Mesenchymal stem cell (in vitro differentiated cells and primary cell): ENCODE measurements at regions not wholly inside any gene's neighbourhood (a gene's known extent, or its start where the extent isn't known, plus 50 kb on each side); places are given as distances from the start of the nearest gene placed in this dataset.

Experiments
- DNase-seq: peaks from one replicate; pipeline ENCODE4 v3.0.0-alpha.2; 2013
- H2AFZ ChIP-seq: one replicate; pipeline ENCODE4 v1.6.1; 2013; ENCODE audit warnings: low read depth, mild to moderate bottlenecking, control low read depth, inconsistent platforms, low read length, moderate library complexity
- H2AK5ac ChIP-seq: 2 replicates; pipeline ENCODE4 v1.6.1; 2013; ENCODE audit warnings: low read length, moderate library complexity, mild to moderate bottlenecking, inconsistent platforms; ENCODE audit not compliant: severe bottlenecking
- H2BK120ac ChIP-seq: one replicate; pipeline ENCODE4 v1.6.1; 2013; ENCODE audit warnings: low read depth, mild to moderate bottlenecking, inconsistent platforms, low read length, moderate library complexity
- H2BK12ac ChIP-seq, 2 experiments: one replicate each; pipeline ENCODE4 v1.6.1; 2013; ENCODE audit warnings: inconsistent platforms in 2 of 2, low read length in 2 of 2, mild to moderate bottlenecking in 2 of 2, moderate library complexity in 2 of 2, control low read depth in 1 of 2
- H2BK15ac ChIP-seq: one replicate; pipeline ENCODE4 v1.6.1; 2013; ENCODE audit warnings: mild to moderate bottlenecking, low read depth, inconsistent platforms; ENCODE audit not compliant: poor library complexity, severe bottlenecking
- H2BK5ac ChIP-seq: 2 replicates; pipeline ENCODE4 v1.6.1; 2013; ENCODE audit warnings: low read depth, mild to moderate bottlenecking, low read length, control low read depth, inconsistent platforms; ENCODE audit not compliant: poor library complexity, severe bottlenecking
- H3K14ac ChIP-seq, 2 experiments: one replicate each; pipeline ENCODE4 v1.6.1; 2013; ENCODE audit warnings: inconsistent platforms in 2 of 2, low read length in 2 of 2, control low read depth in 1 of 2, mild to moderate bottlenecking in 1 of 2, moderate library complexity in 1 of 2
- H3K18ac ChIP-seq, 2 experiments: one replicate each; pipeline ENCODE4 v1.6.1; 2013; ENCODE audit warnings: inconsistent platforms in 2 of 2, low read length in 2 of 2, control low read depth in 1 of 2, low read depth in 1 of 2, mild to moderate bottlenecking in 1 of 2
- H3K23ac ChIP-seq, 2 experiments: one replicate each; pipeline ENCODE4 v1.6.1; 2013; ENCODE audit warnings: inconsistent platforms in 2 of 2, low read length in 2 of 2, mild to moderate bottlenecking in 2 of 2, moderate library complexity in 2 of 2, control low read depth in 1 of 2
- H3K27ac ChIP-seq: 2 replicates; pipeline ENCODE4 v1.5.1; 2013; ENCODE audit warnings: mild to moderate bottlenecking, moderate library complexity, low read length, control low read depth, inconsistent platforms; ENCODE audit not compliant: poor library complexity, severe bottlenecking
- H3K27me3 ChIP-seq, 2 experiments: 2 replicates each; pipeline versions ENCODE4 v1.6.1 to v1.7.0; 2013; ENCODE audit warnings: low read length in 2 of 2, mild to moderate bottlenecking in 2 of 2, moderate library complexity in 2 of 2, control low read depth in 1 of 2, inconsistent platforms in 1 of 2; ENCODE audit not compliant: control insufficient read depth in 1 of 2, insufficient read depth in 1 of 2
- H3K36me3 ChIP-seq, 2 experiments: 2 replicates each; pipeline versions ENCODE4 v1.6.1 to v1.7.0; 2013; ENCODE audit warnings: low read length in 2 of 2, control low read depth in 1 of 2, inconsistent platforms in 1 of 2, low read depth in 1 of 2, mild to moderate bottlenecking in 1 of 2; ENCODE audit not compliant: insufficient read depth in 2 of 2, control insufficient read depth in 1 of 2
- H3K4ac ChIP-seq, 2 experiments: one replicate each; pipeline ENCODE4 v1.6.1; 2013; ENCODE audit warnings: inconsistent platforms in 2 of 2, low read length in 2 of 2, mild to moderate bottlenecking in 2 of 2, moderate library complexity in 2 of 2, control low read depth in 1 of 2, low read depth in 1 of 2
- H3K4me1 ChIP-seq: 2 replicates; pipeline ENCODE4 v1.6.1; 2013; ENCODE audit warnings: low read depth, low read length, control low read depth; ENCODE audit not compliant: control insufficient read depth, insufficient read depth
- H3K4me2 ChIP-seq: 2 replicates; pipeline ENCODE4 v1.6.1; 2013; ENCODE audit warnings: low read length, mild to moderate bottlenecking, inconsistent platforms; ENCODE audit not compliant: poor library complexity, severe bottlenecking
- H3K4me3 ChIP-seq, 2 experiments: 2 replicates each; pipeline versions ENCODE4 v1.5.1 to v1.7.0; 2013; ENCODE audit warnings: low read length in 2 of 2, mild to moderate bottlenecking in 2 of 2, control low read depth in 1 of 2, low read depth in 1 of 2; ENCODE audit not compliant: insufficient read depth in 1 of 2
- H3K79me1 ChIP-seq: replicated peaks from 2 replicates; pipeline ENCODE4 v1.6.1; 2013; ENCODE audit warnings: mild to moderate bottlenecking, control low read depth, low read length, inconsistent platforms; ENCODE audit not compliant: poor library complexity, severe bottlenecking
- H3K9ac ChIP-seq: 2 replicates; pipeline ENCODE4 v1.7.0; 2013; ENCODE audit warnings: mild to moderate bottlenecking, low read length, moderate library complexity
- H3K9me3 ChIP-seq: 2 replicates; pipeline ENCODE4 v1.7.0; 2013; ENCODE audit warnings: mild to moderate bottlenecking, low read length; ENCODE audit not compliant: control insufficient read depth
- H4K8ac ChIP-seq: one replicate; pipeline ENCODE4 v1.6.1; 2013; ENCODE audit warnings: inconsistent platforms, mild to moderate bottlenecking, low read length, moderate library complexity
- H4K91ac ChIP-seq: one replicate; pipeline ENCODE4 v1.6.1; 2013; ENCODE audit warnings: mild to moderate bottlenecking, low read length, inconsistent platforms
- WGBS: methylation state at CpG from one replicate; pipeline ENCODE4 v1.1.7; 2013; ENCODE audit warnings: mixed read lengths; 5-methylcytosine and 5-hydroxymethylcytosine counted together

- Histone ChIP-seq H3K27me3 (no peaks in the 10 kb centered on the region), H3K18ac (no peak overlapping the region), H2AFZ (no peak overlapping the region), H3K36me3 (no peaks in the 10 kb centered on the region), H2BK12ac (no peak overlapping the region), H3K4me1 (no peaks in the 10 kb centered on the region), H2BK5ac (no peak overlapping the region), H3K79me1 (no peaks in the 10 kb centered on the region), H3K27ac (no peak overlapping the region), H3K23ac (no peak overlapping the region), H2BK15ac (no peak overlapping the region), H3K4ac (no peak overlapping the region), H3K14ac (no peak overlapping the region), H2BK120ac (no peak overlapping the region), H3K4me2 (no peak overlapping the region), H2AK5ac (no peak overlapping the region), H4K8ac (no peak overlapping the region), H4K91ac (no peak overlapping the region), H3K9me3 (no peaks in the 10 kb centered on the region), H3K9ac (no peak overlapping the region), H3K4me3 (no peak overlapping the region)
- DNase-seq: no peak
- 95% methylated on average over 3 of the region's 4 CpGs for WGBS
Observed at GRCh38 chr1:216846339-216846738, 123.1 kb upstream of the ESRRG start.

- no peaks in the 10 kb centered on the region for H3K4me1 ChIP-seq
- H2BK120ac ChIP-seq: no peak overlapping the region
- H2BK5ac ChIP-seq: no peak overlapping the region
- no peak overlapping the region for H3K4me2 ChIP-seq
- no peak overlapping the region for H4K91ac ChIP-seq
- H2BK15ac ChIP-seq: no peak overlapping the region
- H3K9ac ChIP-seq: no peak overlapping the region
- no peaks in the 10 kb centered on the region for H3K27me3 ChIP-seq
- no peak overlapping the region for H2AK5ac ChIP-seq
- no peak overlapping the region for H3K23ac ChIP-seq
- H3K36me3 ChIP-seq: no peaks in the 10 kb centered on the region
- H3K9me3 ChIP-seq: no peaks in the 10 kb centered on the region
- no peak overlapping the region for H3K14ac ChIP-seq
- no peak overlapping the region for H3K4me3 ChIP-seq
- no peak overlapping the region for H4K8ac ChIP-seq
- H3K79me1 ChIP-seq: no peaks in the 10 kb centered on the region
- H3K4ac ChIP-seq: no peak overlapping the region
- no peak overlapping the region for H3K18ac ChIP-seq
- no peak overlapping the region for H2BK12ac ChIP-seq
- H3K27ac ChIP-seq: no peak overlapping the region
- DNase-seq: no peak
- H2AFZ ChIP-seq: no peak overlapping the region
- 98% methylated on average over 5 of the region's 5 CpGs for WGBS
Observed at GRCh38 chr1:216843409-216843808, 120.2 kb upstream of the ESRRG start.

GRCh38 chr1:216841165-216841564 is 117.9 kb upstream of the ESRRG start:
- Histone ChIP-seq H2BK5ac (no peak overlapping the region), H4K91ac (no peak overlapping the region), H2AFZ (no peak overlapping the region), H3K9ac (no peak overlapping the region), H3K27ac (no peak overlapping the region), H4K8ac (no peak overlapping the region), H3K4me3 (no peak overlapping the region), H3K27me3 (no peaks in the 10 kb centered on the region), H2BK120ac (no peak overlapping the region), H3K18ac (no peak overlapping the region), H3K4ac (no peak overlapping the region), H3K79me1 (no peaks in the 10 kb centered on the region), H2AK5ac (no peak overlapping the region), H3K4me1 (no peaks in the 10 kb centered on the region), H3K36me3 (no peaks in the 10 kb centered on the region), H2BK15ac (no peak overlapping the region), H3K14ac (no peak overlapping the region), H3K23ac (no peak overlapping the region), H3K4me2 (no peak overlapping the region), H3K9me3 (no peaks in the 10 kb centered on the region), H2BK12ac (no peak overlapping the region)
- DNase-seq: no peak
- WGBS: 83% methylated on average over 3 of the region's 3 CpGs

GRCh38 chr1:216836316-216836715 is 113.1 kb upstream of the ESRRG start:
- no peak overlapping the region for H3K4me3 ChIP-seq
- H3K18ac ChIP-seq: no peak overlapping the region
- H3K9ac ChIP-seq: no peak overlapping the region
- no peak overlapping the region for H3K4me2 ChIP-seq
- H3K14ac ChIP-seq: no peak overlapping the region
- H3K27ac ChIP-seq: no peak overlapping the region
- H4K91ac ChIP-seq: no peak overlapping the region
- DNase-seq: no peak
- no peaks in the 10 kb centered on the region for H3K9me3 ChIP-seq
- H2AK5ac ChIP-seq: no peak overlapping the region
- no peaks in the 10 kb centered on the region for H3K27me3 ChIP-seq
- no peak overlapping the region for H4K8ac ChIP-seq
- H3K4ac ChIP-seq: no peak overlapping the region
- H2BK12ac ChIP-seq: no peak overlapping the region
- no peaks in the 10 kb centered on the region for H3K79me1 ChIP-seq
- no peak overlapping the region for H2BK15ac ChIP-seq
- H3K23ac ChIP-seq: no peak overlapping the region
- 74% methylated on average over 3 of the region's 3 CpGs for WGBS
- H2BK5ac ChIP-seq: no peak overlapping the region
- H3K36me3 ChIP-seq: no peaks in the 10 kb centered on the region
- no peaks in the 10 kb centered on the region for H3K4me1 ChIP-seq
- no peak overlapping the region for H2BK120ac ChIP-seq
- H2AFZ ChIP-seq: no peak overlapping the region
